ENCODE measurements at regions not wholly inside any gene's neighbourhood (a gene's known extent, or its start where the extent isn't known, plus 50 kb on each side); places are given as distances from the start of the nearest gene placed in this dataset.

DNA sequence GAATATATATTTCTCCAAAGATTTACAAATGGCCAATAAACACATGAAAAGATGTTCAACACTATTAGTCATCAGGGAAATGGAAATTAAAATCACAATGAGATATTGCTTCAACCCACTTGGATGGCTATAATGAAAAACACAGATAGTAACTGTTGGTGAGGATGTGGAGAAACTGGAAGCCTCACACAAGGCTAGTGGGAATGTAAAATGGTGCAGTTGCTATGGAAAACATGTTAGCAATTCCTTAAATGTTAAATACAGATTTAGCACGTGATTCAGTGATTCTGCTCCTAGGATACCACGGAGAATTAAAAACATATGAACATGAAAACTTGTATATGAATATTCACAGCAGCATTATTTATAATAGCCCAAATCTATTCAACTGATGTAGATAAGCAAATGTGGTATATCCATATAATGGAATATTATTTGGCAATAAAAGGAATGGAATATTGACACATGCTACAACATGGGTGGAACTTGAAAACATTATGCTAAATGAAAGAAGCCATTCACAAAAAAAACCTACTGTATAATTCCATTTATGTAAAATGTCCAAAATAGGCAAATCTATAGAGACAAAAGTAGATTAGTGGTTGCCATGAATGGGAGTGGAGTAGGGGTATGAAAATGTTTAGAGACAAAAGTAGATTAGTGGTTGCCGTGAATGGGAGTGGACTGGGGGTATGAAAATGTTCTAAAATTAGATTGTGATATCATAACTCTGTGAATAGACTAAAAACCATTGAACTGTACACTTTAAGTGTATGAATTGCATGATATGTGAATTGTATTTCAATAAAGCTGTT is 227.1 kb upstream of the DDHD1 start:
- no peak overlapping the region for H3K4me3 ChIP-seq (ENCODE audit: control insufficient read depth in 2 of 3, extremely low read depth in 1 of 3, insufficient read depth in 2 of 3, low read depth in 1 of 3, low read length in 3 of 3)
- no peak for DNase-seq (ENCODE audit: low read depth, low spot score)
- dilution Hi-C loops (cut with MboI; ENCODE audit: extremely low pct_ligation_motif_present, low sequenced_read_pairs): no loop called here
- H4K20me1 ChIP-seq (ENCODE audit: control insufficient read depth, extremely low read depth, insufficient read depth, low read length): no peaks in the 10 kb centered on the region
- no peaks in the 10 kb centered on the region for H3K9me1 ChIP-seq (ENCODE audit: control insufficient read depth, extremely low read depth, insufficient read depth, low read length)
- H3K4me1 ChIP-seq (ENCODE audit: control insufficient read depth, extremely low read depth, insufficient read depth, low read length): peaks cover 12% of the 10 kb centered on the region
- H3K27ac ChIP-seq (ENCODE audit: control insufficient read depth, insufficient read depth, low read length): no peak overlapping the region
- H3K36me3 ChIP-seq (ENCODE audit: control insufficient read depth in 2 of 2, extremely low read depth in 1 of 2, insufficient read depth in 2 of 2, low read length in 2 of 2): no peaks in the 10 kb centered on the region
- FAIRE-seq: no peak
- H3K79me2 ChIP-seq (ENCODE audit: control insufficient read depth, insufficient read depth, low read length): no peaks in the 10 kb centered on the region
- TF ChIP-seq CTCF (optimal IDR thresholded peaks at IDR 0.05 in 1 of 3, IDR thresholded peaks at IDR 0.05 in 1 of 3, conservative IDR thresholded peaks at IDR 0.05 in 1 of 3; ENCODE audit: extremely low read depth in 1 of 3, insufficient read depth in 2 of 3, low read length in 3 of 3) (no peak), EZH2 (IDR thresholded peaks at IDR 0.05; ENCODE audit: low read length) (no peak)
- no peak overlapping the region for H3K4me2 ChIP-seq (ENCODE audit: control insufficient read depth, extremely low read depth, insufficient read depth, low read depth, low read length)
- H2AFZ ChIP-seq (ENCODE audit: control insufficient read depth, low read length): no peak overlapping the region
- no peak overlapping the region for H3K9ac ChIP-seq (ENCODE audit: control insufficient read depth, extremely low read depth, insufficient read depth, low read length)
- H3K27me3 ChIP-seq (ENCODE audit: control insufficient read depth, extremely low read depth, insufficient read depth, low read length): no peaks in the 10 kb centered on the region
- no peaks in the 10 kb centered on the region for H3K9me3 ChIP-seq (ENCODE audit: control insufficient read depth, low read depth, low read length)

DNA sequence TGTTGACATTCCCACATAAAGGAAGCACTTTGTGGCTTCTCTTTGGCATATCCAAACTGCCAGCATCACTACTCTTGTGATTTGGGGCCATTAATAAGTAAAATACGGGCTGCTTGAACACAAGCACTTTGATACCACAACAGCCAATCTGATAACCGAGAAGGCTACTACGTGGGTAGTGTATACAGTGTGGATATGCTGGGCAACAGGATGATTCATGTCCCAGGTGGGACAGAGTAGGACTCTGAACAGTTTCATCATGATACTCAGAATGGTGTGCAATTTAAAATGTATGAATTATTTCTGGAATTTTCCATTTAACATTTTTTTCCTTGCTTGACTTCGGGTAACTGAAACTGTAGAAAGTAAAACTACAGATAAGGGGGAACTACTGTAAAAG is 225.0 kb upstream of the DDHD1 start:
- FAIRE-seq: no peak
- no peak for DNase-seq (ENCODE audit: low read depth, low spot score)
- dilution Hi-C loops (cut with MboI; ENCODE audit: extremely low pct_ligation_motif_present, low sequenced_read_pairs): no loop called here
- no peaks in the 10 kb centered on the region for H3K9me1 ChIP-seq (ENCODE audit: control insufficient read depth, extremely low read depth, insufficient read depth, low read length)
- H3K4me3 ChIP-seq (ENCODE audit: control insufficient read depth in 2 of 3, extremely low read depth in 1 of 3, insufficient read depth in 2 of 3, low read depth in 1 of 3, low read length in 3 of 3): no peak overlapping the region
- H4K20me1 ChIP-seq (ENCODE audit: control insufficient read depth, extremely low read depth, insufficient read depth, low read length): no peaks in the 10 kb centered on the region
- H3K9me3 ChIP-seq (ENCODE audit: control insufficient read depth, low read depth, low read length): no peaks in the 10 kb centered on the region
- no peak overlapping the region for H3K9ac ChIP-seq (ENCODE audit: control insufficient read depth, extremely low read depth, insufficient read depth, low read length)
- TF ChIP-seq EZH2 (IDR thresholded peaks at IDR 0.05; ENCODE audit: low read length) (no peak), CTCF (optimal IDR thresholded peaks at IDR 0.05 in 1 of 3, IDR thresholded peaks at IDR 0.05 in 1 of 3, conservative IDR thresholded peaks at IDR 0.05 in 1 of 3; ENCODE audit: extremely low read depth in 1 of 3, insufficient read depth in 2 of 3, low read length in 3 of 3) (no peak)
- no peaks in the 10 kb centered on the region for H3K36me3 ChIP-seq (ENCODE audit: control insufficient read depth in 2 of 2, extremely low read depth in 1 of 2, insufficient read depth in 2 of 2, low read length in 2 of 2)
- no peak overlapping the region for H2AFZ ChIP-seq (ENCODE audit: control insufficient read depth, low read length)
- peaks cover 2% of the 10 kb centered on the region for H3K4me1 ChIP-seq (ENCODE audit: control insufficient read depth, extremely low read depth, insufficient read depth, low read length)
- H3K79me2 ChIP-seq (ENCODE audit: control insufficient read depth, insufficient read depth, low read length): no peaks in the 10 kb centered on the region
- no peak overlapping the region for H3K27ac ChIP-seq (ENCODE audit: control insufficient read depth, insufficient read depth, low read length)
- H3K27me3 ChIP-seq (ENCODE audit: control insufficient read depth, extremely low read depth, insufficient read depth, low read length): no peaks in the 10 kb centered on the region
- no peak overlapping the region for H3K4me2 ChIP-seq (ENCODE audit: control insufficient read depth, extremely low read depth, insufficient read depth, low read depth, low read length)

Measured in keratinocyte (primary cell).